Vagina (tissue), 2 donors: ENCODE measurements at regions not wholly inside any gene's neighbourhood (a gene's known extent, or its start where the extent isn't known, plus 50 kb on each side); places are given as distances from the start of the nearest gene placed in this dataset.

ENCODE experiments used
- POLR2AphosphoS5 ChIP-seq, 2 donors: sonication (generic); formaldehyde crosslinking; IDR thresholded peaks; one replicate each; pipeline ENCODE4 v1.9.0; 2017; ENCODE audit warnings: antibody characterized with exemption in 2 of 2, mild to moderate bottlenecking in 2 of 2, low read depth in 1 of 2; ENCODE audit not compliant: insufficient read depth in 1 of 2
- TF ChIP-seq, protein P1 (sequence below), 3 experiments: fragments of 450-650 bp in 2 of 3; fragments of 200-600 bp in 1 of 3; sonication (generic) in 1 of 3; IDR thresholded peaks; one replicate each; pipeline ENCODE4 v1.5.1; 2017 to 2019; ENCODE audit warnings: antibody characterized with exemption in 3 of 3, mild to moderate bottlenecking in 2 of 3, moderate library complexity in 2 of 3

DNA sequence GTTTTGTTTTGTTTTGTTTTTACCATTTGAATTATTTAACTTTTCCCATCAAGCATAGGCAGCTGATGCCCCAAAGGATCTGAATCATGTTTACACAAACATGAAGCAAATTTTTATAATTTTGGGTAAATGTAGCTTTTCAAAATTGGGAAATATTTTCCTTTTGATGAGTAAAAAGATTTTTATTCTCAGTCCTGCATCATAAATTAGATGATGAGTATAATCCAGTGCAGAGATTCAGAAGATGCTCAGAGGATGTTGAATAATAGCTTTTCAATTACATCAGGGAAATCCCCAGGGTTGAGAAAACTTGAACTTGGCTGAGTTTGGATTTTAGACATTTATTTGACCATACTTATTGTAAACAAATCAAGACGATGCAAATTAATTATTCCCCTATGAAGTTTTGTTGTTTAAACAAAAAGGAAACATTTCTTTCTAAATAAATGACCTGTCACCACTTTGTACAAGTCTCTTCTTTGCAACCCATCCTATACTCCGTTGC is 121.7 kb downstream of the FAM204A start:
- TF ChIP-seq, protein P1, sequence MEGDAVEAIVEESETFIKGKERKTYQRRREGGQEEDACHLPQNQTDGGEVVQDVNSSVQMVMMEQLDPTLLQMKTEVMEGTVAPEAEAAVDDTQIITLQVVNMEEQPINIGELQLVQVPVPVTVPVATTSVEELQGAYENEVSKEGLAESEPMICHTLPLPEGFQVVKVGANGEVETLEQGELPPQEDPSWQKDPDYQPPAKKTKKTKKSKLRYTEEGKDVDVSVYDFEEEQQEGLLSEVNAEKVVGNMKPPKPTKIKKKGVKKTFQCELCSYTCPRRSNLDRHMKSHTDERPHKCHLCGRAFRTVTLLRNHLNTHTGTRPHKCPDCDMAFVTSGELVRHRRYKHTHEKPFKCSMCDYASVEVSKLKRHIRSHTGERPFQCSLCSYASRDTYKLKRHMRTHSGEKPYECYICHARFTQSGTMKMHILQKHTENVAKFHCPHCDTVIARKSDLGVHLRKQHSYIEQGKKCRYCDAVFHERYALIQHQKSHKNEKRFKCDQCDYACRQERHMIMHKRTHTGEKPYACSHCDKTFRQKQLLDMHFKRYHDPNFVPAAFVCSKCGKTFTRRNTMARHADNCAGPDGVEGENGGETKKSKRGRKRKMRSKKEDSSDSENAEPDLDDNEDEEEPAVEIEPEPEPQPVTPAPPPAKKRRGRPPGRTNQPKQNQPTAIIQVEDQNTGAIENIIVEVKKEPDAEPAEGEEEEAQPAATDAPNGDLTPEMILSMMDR (IDR thresholded peaks at IDR 0.05): no peak
- TF ChIP-seq POLR2AphosphoS5 (IDR thresholded peaks at IDR 0.05; ENCODE audit: insufficient read depth in 1 of 2, low read depth in 1 of 2): no peak
